ENCODE measurements at regions not wholly inside any gene's neighbourhood (a gene's known extent, or its start where the extent isn't known, plus 50 kb on each side); places are given as distances from the start of the nearest gene placed in this dataset.
"Not testable (repeated sequence)": the region's sequence is repeated elsewhere in the genome, so short reads cannot be mapped to it uniquely, and the experiment has no call there.

- Histone ChIP-seq H3K4me3 (ENCODE audit: low read length) (no peak overlapping the region), H3K4me1 (ENCODE audit: control insufficient read depth, insufficient read depth, low read length) (no peaks in the 10 kb centered on the region), H3K27me3 (ENCODE audit: control insufficient read depth, insufficient read depth, low read length) (no peaks in the 10 kb centered on the region), H3K36me3 (ENCODE audit: control insufficient read depth, insufficient read depth, low read length) (no peaks in the 10 kb centered on the region), H3K27ac (ENCODE audit: low read length) (no peak overlapping the region), H3K9me3 (ENCODE audit: control insufficient read depth, low read depth, low read length) (no peaks in the 10 kb centered on the region)
- WGBS (ENCODE audit: insufficient coverage, low lambda C conversion rate): no CpG with 5 or more reads among the region's 6 CpGs
- DNase-seq: no peak
Measured at GRCh38 chr1:60915441-60915840, 166.9 kb upstream of the NFIA start.

GRCh38 chr1:60914982-60915381 lies 167.4 kb upstream of the NFIA start:
- Histone ChIP-seq H3K4me1 (ENCODE audit: control insufficient read depth, insufficient read depth, low read length) (no peaks in the 10 kb centered on the region), H3K9me3 (ENCODE audit: control insufficient read depth, low read depth, low read length) (no peaks in the 10 kb centered on the region), H3K36me3 (ENCODE audit: control insufficient read depth, insufficient read depth, low read length) (no peaks in the 10 kb centered on the region), H3K27ac (ENCODE audit: low read length) (no peak overlapping the region), H3K4me3 (ENCODE audit: low read length) (no peak overlapping the region), H3K27me3 (ENCODE audit: control insufficient read depth, insufficient read depth, low read length) (no peaks in the 10 kb centered on the region)
- no peak for DNase-seq
- no CpG with 5 or more reads among the region's 3 CpGs for WGBS (ENCODE audit: insufficient coverage, low lambda C conversion rate)

- not testable (repeated sequence) for DNase-seq; H3K36me3 ChIP-seq (ENCODE audit: control insufficient read depth, insufficient read depth, low read length)
- 86% methylated on average over 1 of the region's 2 CpGs for WGBS (ENCODE audit: insufficient coverage, low lambda C conversion rate)
Measured at GRCh38 chr1:60913708-60914107, 168.7 kb upstream of the NFIA start.

GRCh38 chr1:60913039-60913438 lies 169.3 kb upstream of the NFIA start:
- 100% methylated on average over 2 of the region's 3 CpGs for WGBS (ENCODE audit: insufficient coverage, low lambda C conversion rate)
- Histone ChIP-seq H3K27ac (ENCODE audit: low read length) (no peak overlapping the region), H3K36me3 (ENCODE audit: control insufficient read depth, insufficient read depth, low read length) (no peaks in the 10 kb centered on the region), H3K4me1 (ENCODE audit: control insufficient read depth, insufficient read depth, low read length) (no peaks in the 10 kb centered on the region), H3K4me3 (ENCODE audit: low read length) (no peak overlapping the region), H3K9me3 (ENCODE audit: control insufficient read depth, low read depth, low read length) (no peaks in the 10 kb centered on the region), H3K27me3 (ENCODE audit: control insufficient read depth, insufficient read depth, low read length) (no peaks in the 10 kb centered on the region)
- DNase-seq: no peak

More at GRCh38 chr1:60913708-60914107, 168.7 kb upstream of the NFIA start:
- not testable (repeated sequence) for H3K4me3 ChIP-seq (ENCODE audit: low read length); H3K4me1 ChIP-seq (ENCODE audit: control insufficient read depth, insufficient read depth, low read length); H3K27me3 ChIP-seq (ENCODE audit: control insufficient read depth, insufficient read depth, low read length); H3K9me3 ChIP-seq (ENCODE audit: control insufficient read depth, low read depth, low read length); H3K27ac ChIP-seq (ENCODE audit: low read length)

GRCh38 chr1:60911966-60912697 lies 170.2 kb upstream of the NFIA start:
- 44% methylated on average over 1 of the region's 9 CpGs for WGBS (ENCODE audit: insufficient coverage, low lambda C conversion rate)
- no peak for DNase-seq
- no peak overlapping the region for H3K4me3 ChIP-seq (ENCODE audit: low read length)
- no peaks in the 10 kb centered on the region for H3K36me3 ChIP-seq (ENCODE audit: control insufficient read depth, insufficient read depth, low read length)
- H3K27ac ChIP-seq (ENCODE audit: low read length): no peak overlapping the region
- H3K9me3 ChIP-seq (ENCODE audit: control insufficient read depth, low read depth, low read length): no peaks in the 10 kb centered on the region
- no peaks in the 10 kb centered on the region for H3K27me3 ChIP-seq (ENCODE audit: control insufficient read depth, insufficient read depth, low read length)
- peaks cover under 1% of the 10 kb centered on the region for H3K4me1 ChIP-seq (ENCODE audit: control insufficient read depth, insufficient read depth, low read length)

- Histone ChIP-seq H3K27me3 (ENCODE audit: control insufficient read depth, insufficient read depth, low read length) (no peaks in the 10 kb centered on the region), H3K36me3 (ENCODE audit: control insufficient read depth, insufficient read depth, low read length) (no peaks in the 10 kb centered on the region), H3K4me3 (ENCODE audit: low read length) (no peak overlapping the region), H3K4me1 (ENCODE audit: control insufficient read depth, insufficient read depth, low read length) (peaks cover 15% of the 10 kb centered on the region), H3K9me3 (ENCODE audit: control insufficient read depth, low read depth, low read length) (no peaks in the 10 kb centered on the region), H3K27ac (ENCODE audit: low read length) (no peak overlapping the region)
- DNase-seq: no peak
- WGBS (ENCODE audit: insufficient coverage, low lambda C conversion rate): no CpG with 5 or more reads among the region's 4 CpGs
Measured at GRCh38 chr1:60908159-60908558, 174.2 kb upstream of the NFIA start.

GRCh38 chr1:60906526-60906925 lies 175.8 kb upstream of the NFIA start:
- Histone ChIP-seq H3K27ac (ENCODE audit: low read length) (peak overlapping the region; percentile 18), H3K27me3 (ENCODE audit: control insufficient read depth, insufficient read depth, low read length) (no peaks in the 10 kb centered on the region), H3K4me3 (ENCODE audit: low read length) (no peak overlapping the region), H3K36me3 (ENCODE audit: control insufficient read depth, insufficient read depth, low read length) (no peaks in the 10 kb centered on the region), H3K9me3 (ENCODE audit: control insufficient read depth, low read depth, low read length) (no peaks in the 10 kb centered on the region), H3K4me1 (ENCODE audit: control insufficient read depth, insufficient read depth, low read length) (peaks cover 15% of the 10 kb centered on the region)
- DNase-seq: peak in 1 of 2 donors; percentile 67
- no CpG with 5 or more reads among the region's 1 CpG for WGBS (ENCODE audit: insufficient coverage, low lambda C conversion rate)

- no peaks in the 10 kb centered on the region for H3K36me3 ChIP-seq (ENCODE audit: control insufficient read depth, insufficient read depth, low read length)
- H3K4me1 ChIP-seq (ENCODE audit: control insufficient read depth, insufficient read depth, low read length): peaks cover 15% of the 10 kb centered on the region
- DNase-seq: no peak
- no peaks in the 10 kb centered on the region for H3K27me3 ChIP-seq (ENCODE audit: control insufficient read depth, insufficient read depth, low read length)
- peak overlapping the region; percentile 18 for H3K27ac ChIP-seq (ENCODE audit: low read length)
- H3K4me3 ChIP-seq (ENCODE audit: low read length): no peak overlapping the region
- WGBS (ENCODE audit: insufficient coverage, low lambda C conversion rate): 100% methylated on average over 1 of the region's 2 CpGs
- H3K9me3 ChIP-seq (ENCODE audit: control insufficient read depth, low read depth, low read length): no peaks in the 10 kb centered on the region
Measured at GRCh38 chr1:60906039-60906438, 176.3 kb upstream of the NFIA start.

- WGBS (ENCODE audit: insufficient coverage, low lambda C conversion rate): no CpG with 5 or more reads among the region's 4 CpGs
- H3K27ac ChIP-seq (ENCODE audit: low read length): no peak overlapping the region
- no peak for DNase-seq
Measured at GRCh38 chr1:60904099-60904851, 178.1 kb upstream of the NFIA start.

GRCh38 chr1:60903591-60903990 lies 178.8 kb upstream of the NFIA start:
- Histone ChIP-seq H3K4me1 (ENCODE audit: control insufficient read depth, insufficient read depth, low read length) (peaks cover 18% of the 10 kb centered on the region), H3K27me3 (ENCODE audit: control insufficient read depth, insufficient read depth, low read length) (no peaks in the 10 kb centered on the region), H3K36me3 (ENCODE audit: control insufficient read depth, insufficient read depth, low read length) (no peaks in the 10 kb centered on the region), H3K4me3 (ENCODE audit: low read length) (no peak overlapping the region), H3K9me3 (ENCODE audit: control insufficient read depth, low read depth, low read length) (no peaks in the 10 kb centered on the region), H3K27ac (ENCODE audit: low read length) (no peak overlapping the region)
- WGBS (ENCODE audit: insufficient coverage, low lambda C conversion rate): no CpG with 5 or more reads among the region's 10 CpGs
- peak in 1 of 2 donors; percentile 18 for DNase-seq

More at GRCh38 chr1:60904099-60904851, 178.1 kb upstream of the NFIA start:
- Histone ChIP-seq H3K4me3 (ENCODE audit: low read length) (no peak overlapping the region), H3K4me1 (ENCODE audit: control insufficient read depth, insufficient read depth, low read length) (peaks cover 15% of the 10 kb centered on the region), H3K36me3 (ENCODE audit: control insufficient read depth, insufficient read depth, low read length) (no peaks in the 10 kb centered on the region), H3K27me3 (ENCODE audit: control insufficient read depth, insufficient read depth, low read length) (no peaks in the 10 kb centered on the region), H3K9me3 (ENCODE audit: control insufficient read depth, low read depth, low read length) (no peaks in the 10 kb centered on the region)

Data from large intestine (tissue), 3 donors.